Panc1 (cell line): ENCODE measurements at regions not wholly inside any gene's neighbourhood (a gene's known extent, or its start where the extent isn't known, plus 50 kb on each side); places are given as distances from the start of the nearest gene placed in this dataset.

Experiments
- CTCF ChIP-seq: fragments of 450-650 bp; IDR thresholded peaks from 2 replicates; pipeline ENCODE4 v1.5.1; 2017; ENCODE audit warnings: mild to moderate bottlenecking
- POLR2AphosphoS5 ChIP-seq: IDR thresholded peaks from 2 replicates; pipeline ENCODE4 v1.6.1; 2012; ENCODE audit warnings: mild to moderate bottlenecking, low read depth, low read length, moderate library complexity
- REST ChIP-seq, 2 experiments: IDR thresholded peaks; 2 replicates each; pipeline ENCODE4 v1.6.1; 2011 to 2012; ENCODE audit warnings: low read depth in 2 of 2, control low read depth in 1 of 2, low read length in 1 of 2, mild to moderate bottlenecking in 1 of 2, moderate library complexity in 1 of 2; ENCODE audit not compliant: insufficient read depth in 1 of 2
- TCF7L2 ChIP-seq: IDR thresholded peaks from 2 replicates; pipeline ENCODE4 v1.6.1; 2011; ENCODE audit warnings: mild to moderate bottlenecking, low read depth, low read length, inconsistent platforms

- no peak for TF ChIP-seq REST (IDR thresholded peaks at IDR 0.05; ENCODE audit: insufficient read depth in 1 of 2, low read depth in 2 of 2, low read length in 1 of 2)
- no peak for TF ChIP-seq CTCF
- no peak for TF ChIP-seq TCF7L2
- no peak for TF ChIP-seq POLR2AphosphoS5
Observed at GRCh38 chr3:18672561-18672960, 247.4 kb upstream of the SATB1 start.
